HCT116 (cell line): ENCODE measurements at regions not wholly inside any gene's neighbourhood (a gene's known extent, or its start where the extent isn't known, plus 50 kb on each side); places are given as distances from the start of the nearest gene placed in this dataset.

ENCODE experiments used
- CTCF ChIP-seq, 3 experiments: fragments of 200-600 bp in 1 of 3; sonication (generic) in 1 of 3; IDR thresholded peaks in 2 of 3; conservative IDR thresholded peaks in 1 of 3; 2 replicates each; pipeline ENCODE4 v1.5.1; 2012 to 2017; ENCODE audit warnings: low read depth in 2 of 3, low read length in 2 of 3, antibody characterized with exemption in 1 of 3, borderline replicate concordance in 1 of 3, control low read depth in 1 of 3, mild to moderate bottlenecking in 1 of 3, mixed read lengths in 1 of 3, mixed run types in 1 of 3, moderate library complexity in 1 of 3; ENCODE audit not compliant: insufficient read depth in 1 of 3
- EGR1 ChIP-seq: IDR thresholded peaks from 2 replicates; pipeline ENCODE4 v1.6.1; 2012; ENCODE audit warnings: low read depth
- EZH2 ChIP-seq: fragments of 200-600 bp; sonication (generic); IDR thresholded peaks from 2 replicates; pipeline ENCODE4 v1.6.1; 2017; ENCODE audit warnings: antibody characterized with exemption, mixed run types
- POLR2A ChIP-seq: IDR thresholded peaks from 2 replicates; pipeline ENCODE4 v1.7.0; 2011; ENCODE audit warnings: borderline replicate concordance; ENCODE audit not compliant: insufficient read depth, insufficient read length; ENCODE audit errors: extremely low read depth
- POLR2AphosphoS5 ChIP-seq: IDR thresholded peaks from 2 replicates; pipeline ENCODE4 v1.6.1; 2011; ENCODE audit warnings: mild to moderate bottlenecking, low read depth, low read length, moderate library complexity
- RAD21 ChIP-seq: IDR thresholded peaks from 2 replicates; pipeline ENCODE4 v1.6.1; 2012; ENCODE audit warnings: low read depth, mild to moderate bottlenecking
- SP1 ChIP-seq: IDR thresholded peaks from 2 replicates; pipeline ENCODE4 v1.6.1; 2012; ENCODE audit warnings: low read depth
- YY1 ChIP-seq: IDR thresholded peaks from 2 replicates; pipeline ENCODE4 v1.6.1; 2011; ENCODE audit warnings: low read length, low read depth, moderate library complexity, mild to moderate bottlenecking; ENCODE audit not compliant: insufficient replicate concordance; ENCODE audit errors: extremely low read depth
- ZNF274 ChIP-seq: fragments of 200-500 bp; sonication (Bioruptor generic); IDR thresholded peaks from 2 replicates; pipeline ENCODE4 v1.6.1; 2014; ENCODE audit warnings: mild to moderate bottlenecking, low read depth, low read length, inconsistent platforms
- TF ChIP-seq, protein P1 (sequence below): IDR thresholded peaks from 2 replicates; pipeline ENCODE4 v1.6.1; 2012
- TF ChIP-seq, protein P2 (sequence below): IDR thresholded peaks from 2 replicates; pipeline ENCODE4 v1.6.1; 2012; ENCODE audit warnings: low read depth
- TF ChIP-seq, protein P3 (sequence below): IDR thresholded peaks from 2 replicates; pipeline ENCODE4 v1.6.1; 2012

GRCh38 chr13:60220072-60220471, 56.3 kb upstream of the DIAPH3 start:
- no peak for TF ChIP-seq CTCF (IDR thresholded peaks at IDR 0.05 in 2 of 3, conservative IDR thresholded peaks at IDR 0.05 in 1 of 3; ENCODE audit: borderline replicate concordance in 1 of 3, insufficient read depth in 1 of 3, low read depth in 2 of 3, low read length in 2 of 3)
- TF ChIP-seq ZNF274, result no peak
- TF ChIP-seq, protein P1, sequence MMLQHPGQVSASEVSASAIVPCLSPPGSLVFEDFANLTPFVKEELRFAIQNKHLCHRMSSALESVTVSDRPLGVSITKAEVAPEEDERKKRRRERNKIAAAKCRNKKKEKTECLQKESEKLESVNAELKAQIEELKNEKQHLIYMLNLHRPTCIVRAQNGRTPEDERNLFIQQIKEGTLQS, result no peak
- no peak for TF ChIP-seq POLR2A
- no peak for TF ChIP-seq POLR2AphosphoS5
- TF ChIP-seq, protein P2, sequence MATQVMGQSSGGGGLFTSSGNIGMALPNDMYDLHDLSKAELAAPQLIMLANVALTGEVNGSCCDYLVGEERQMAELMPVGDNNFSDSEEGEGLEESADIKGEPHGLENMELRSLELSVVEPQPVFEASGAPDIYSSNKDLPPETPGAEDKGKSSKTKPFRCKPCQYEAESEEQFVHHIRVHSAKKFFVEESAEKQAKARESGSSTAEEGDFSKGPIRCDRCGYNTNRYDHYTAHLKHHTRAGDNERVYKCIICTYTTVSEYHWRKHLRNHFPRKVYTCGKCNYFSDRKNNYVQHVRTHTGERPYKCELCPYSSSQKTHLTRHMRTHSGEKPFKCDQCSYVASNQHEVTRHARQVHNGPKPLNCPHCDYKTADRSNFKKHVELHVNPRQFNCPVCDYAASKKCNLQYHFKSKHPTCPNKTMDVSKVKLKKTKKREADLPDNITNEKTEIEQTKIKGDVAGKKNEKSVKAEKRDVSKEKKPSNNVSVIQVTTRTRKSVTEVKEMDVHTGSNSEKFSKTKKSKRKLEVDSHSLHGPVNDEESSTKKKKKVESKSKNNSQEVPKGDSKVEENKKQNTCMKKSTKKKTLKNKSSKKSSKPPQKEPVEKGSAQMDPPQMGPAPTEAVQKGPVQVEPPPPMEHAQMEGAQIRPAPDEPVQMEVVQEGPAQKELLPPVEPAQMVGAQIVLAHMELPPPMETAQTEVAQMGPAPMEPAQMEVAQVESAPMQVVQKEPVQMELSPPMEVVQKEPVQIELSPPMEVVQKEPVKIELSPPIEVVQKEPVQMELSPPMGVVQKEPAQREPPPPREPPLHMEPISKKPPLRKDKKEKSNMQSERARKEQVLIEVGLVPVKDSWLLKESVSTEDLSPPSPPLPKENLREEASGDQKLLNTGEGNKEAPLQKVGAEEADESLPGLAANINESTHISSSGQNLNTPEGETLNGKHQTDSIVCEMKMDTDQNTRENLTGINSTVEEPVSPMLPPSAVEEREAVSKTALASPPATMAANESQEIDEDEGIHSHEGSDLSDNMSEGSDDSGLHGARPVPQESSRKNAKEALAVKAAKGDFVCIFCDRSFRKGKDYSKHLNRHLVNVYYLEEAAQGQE, result no peak
- TF ChIP-seq, protein P3, sequence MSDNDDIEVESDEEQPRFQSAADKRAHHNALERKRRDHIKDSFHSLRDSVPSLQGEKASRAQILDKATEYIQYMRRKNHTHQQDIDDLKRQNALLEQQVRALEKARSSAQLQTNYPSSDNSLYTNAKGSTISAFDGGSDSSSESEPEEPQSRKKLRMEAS, result no peak
- TF ChIP-seq RAD21, result no peak
- TF ChIP-seq EZH2, result no peak
- no peak for TF ChIP-seq EGR1
- no peak for TF ChIP-seq YY1
- no peak for TF ChIP-seq SP1
